ENCODE measurements at regions not wholly inside any gene's neighbourhood (a gene's known extent, or its start where the extent isn't known, plus 50 kb on each side); places are given as distances from the start of the nearest gene placed in this dataset.

DNA sequence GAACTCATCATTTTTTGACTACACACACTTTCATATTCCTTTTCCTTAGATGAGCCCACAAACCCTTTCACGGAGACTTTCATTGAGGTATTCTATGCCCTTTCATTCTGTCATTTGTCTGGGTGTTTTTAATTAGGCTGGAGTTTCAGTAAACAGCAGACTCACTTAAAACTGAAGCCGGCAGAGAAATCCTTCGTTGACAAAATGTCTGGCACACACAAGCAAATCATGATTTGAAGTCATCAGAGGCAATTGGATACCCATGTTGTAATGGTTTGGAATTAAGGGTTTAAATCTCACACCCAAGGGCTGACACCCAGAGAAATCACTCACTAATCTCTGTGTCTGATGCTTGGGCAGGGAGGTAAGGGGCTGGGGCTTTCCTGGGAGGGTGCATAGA, 127.1 kb downstream of the EHF start:
- H3K4me3 ChIP-seq (ENCODE audit: low read depth, low read length): no peak overlapping the region
- TF ChIP-seq CTCF (conservative IDR thresholded peaks at IDR 0.05; ENCODE audit: low read depth, low read length): no peak
- DNase-seq (ENCODE audit: low read depth): no peak

- no peak for DNase-seq (ENCODE audit: low read depth)
- TF ChIP-seq CTCF (conservative IDR thresholded peaks at IDR 0.05; ENCODE audit: low read depth, low read length): no peak
- no peak overlapping the region for H3K4me3 ChIP-seq (ENCODE audit: low read depth, low read length)
Measured at GRCh38 chr11:34747251-34747650, 126.4 kb downstream of the EHF start.

- H3K4me3 ChIP-seq (ENCODE audit: low read depth, low read length): no peak overlapping the region
- no peak for TF ChIP-seq CTCF (conservative IDR thresholded peaks at IDR 0.05; ENCODE audit: low read depth, low read length)
- no peak for DNase-seq (ENCODE audit: low read depth)
Measured at GRCh38 chr11:34745195-34745594, 124.3 kb downstream of the EHF start.

- DNase-seq (ENCODE audit: low read depth): no peak
- no peak for TF ChIP-seq CTCF (conservative IDR thresholded peaks at IDR 0.05; ENCODE audit: low read depth, low read length)
- H3K4me3 ChIP-seq (ENCODE audit: low read depth, low read length): no peak overlapping the region
Measured at GRCh38 chr11:34744511-34744910, 123.6 kb downstream of the EHF start.

DNA sequence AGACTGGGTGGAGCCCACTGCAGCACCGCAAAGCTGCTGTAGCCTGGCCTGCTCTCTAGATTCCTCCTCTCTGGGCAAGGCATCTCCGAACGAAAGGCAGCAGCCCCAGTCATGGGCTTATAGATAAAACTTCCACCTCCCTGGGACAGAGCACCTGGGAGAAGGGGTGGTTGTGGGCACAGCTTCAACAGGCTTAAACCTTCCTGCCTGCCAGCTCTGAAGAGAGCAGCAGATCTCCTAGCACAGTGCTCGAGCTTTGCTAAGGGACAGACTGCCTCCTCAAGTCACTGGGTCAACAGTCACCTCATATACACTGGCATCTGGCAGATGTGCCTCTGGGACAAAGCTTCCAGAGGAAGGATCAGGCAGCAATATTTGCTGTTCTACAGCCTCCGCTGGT, 117.3 kb downstream of the EHF start:
- no peak overlapping the region for H3K4me3 ChIP-seq (ENCODE audit: low read depth, low read length)
- no peak for TF ChIP-seq CTCF (conservative IDR thresholded peaks at IDR 0.05; ENCODE audit: low read depth, low read length)
- DNase-seq (ENCODE audit: low read depth): no peak

- no peak for DNase-seq (ENCODE audit: low read depth)
- no peak for TF ChIP-seq CTCF (conservative IDR thresholded peaks at IDR 0.05; ENCODE audit: low read depth, low read length)
- H3K4me3 ChIP-seq (ENCODE audit: low read depth, low read length): no peak overlapping the region
Measured at GRCh38 chr11:34732831-34733230, 111.9 kb downstream of the EHF start.

GRCh38 chr11:34731603-34732002, 110.7 kb downstream of the EHF start:
- H3K4me3 ChIP-seq (ENCODE audit: low read depth, low read length): no peak overlapping the region
- TF ChIP-seq CTCF (conservative IDR thresholded peaks at IDR 0.05; ENCODE audit: low read depth, low read length): no peak
- DNase-seq (ENCODE audit: low read depth): no peak
